ENCODE measurements at regions not wholly inside any gene's neighbourhood (a gene's known extent, or its start where the extent isn't known, plus 50 kb on each side); places are given as distances from the start of the nearest gene placed in this dataset.

DNA sequence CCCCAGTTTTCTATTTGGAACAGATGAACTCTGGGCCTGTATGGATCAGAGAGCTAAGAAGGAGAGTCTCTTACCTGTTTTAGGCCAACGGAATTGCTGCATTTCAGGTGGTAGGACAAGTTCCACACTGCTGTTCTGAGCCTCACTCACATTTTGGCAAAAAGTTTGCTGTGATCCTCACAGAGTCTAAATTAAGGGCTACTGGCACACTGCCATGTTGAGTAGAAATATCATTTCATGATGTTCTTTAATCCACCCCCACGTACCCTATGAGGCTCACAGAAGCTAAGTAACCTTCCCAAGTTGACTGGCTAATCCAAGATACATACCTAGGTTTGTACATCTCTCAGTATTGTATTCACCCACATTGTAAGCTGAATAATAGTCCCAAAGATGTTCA, 447.2 kb downstream of the INHBA start:
- TF ChIP-seq, protein P1, sequence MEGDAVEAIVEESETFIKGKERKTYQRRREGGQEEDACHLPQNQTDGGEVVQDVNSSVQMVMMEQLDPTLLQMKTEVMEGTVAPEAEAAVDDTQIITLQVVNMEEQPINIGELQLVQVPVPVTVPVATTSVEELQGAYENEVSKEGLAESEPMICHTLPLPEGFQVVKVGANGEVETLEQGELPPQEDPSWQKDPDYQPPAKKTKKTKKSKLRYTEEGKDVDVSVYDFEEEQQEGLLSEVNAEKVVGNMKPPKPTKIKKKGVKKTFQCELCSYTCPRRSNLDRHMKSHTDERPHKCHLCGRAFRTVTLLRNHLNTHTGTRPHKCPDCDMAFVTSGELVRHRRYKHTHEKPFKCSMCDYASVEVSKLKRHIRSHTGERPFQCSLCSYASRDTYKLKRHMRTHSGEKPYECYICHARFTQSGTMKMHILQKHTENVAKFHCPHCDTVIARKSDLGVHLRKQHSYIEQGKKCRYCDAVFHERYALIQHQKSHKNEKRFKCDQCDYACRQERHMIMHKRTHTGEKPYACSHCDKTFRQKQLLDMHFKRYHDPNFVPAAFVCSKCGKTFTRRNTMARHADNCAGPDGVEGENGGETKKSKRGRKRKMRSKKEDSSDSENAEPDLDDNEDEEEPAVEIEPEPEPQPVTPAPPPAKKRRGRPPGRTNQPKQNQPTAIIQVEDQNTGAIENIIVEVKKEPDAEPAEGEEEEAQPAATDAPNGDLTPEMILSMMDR (IDR thresholded peaks at IDR 0.05; ENCODE audit: low read depth, low read length): no peak
- TF ChIP-seq EZH2phosphoT487 (IDR thresholded peaks at IDR 0.05; ENCODE audit: low read depth): no peak

Measured in OCI-LY3 (cell line).